ENCODE measurements at regions not wholly inside any gene's neighbourhood (a gene's known extent, or its start where the extent isn't known, plus 50 kb on each side); places are given as distances from the start of the nearest gene placed in this dataset.

DNA sequence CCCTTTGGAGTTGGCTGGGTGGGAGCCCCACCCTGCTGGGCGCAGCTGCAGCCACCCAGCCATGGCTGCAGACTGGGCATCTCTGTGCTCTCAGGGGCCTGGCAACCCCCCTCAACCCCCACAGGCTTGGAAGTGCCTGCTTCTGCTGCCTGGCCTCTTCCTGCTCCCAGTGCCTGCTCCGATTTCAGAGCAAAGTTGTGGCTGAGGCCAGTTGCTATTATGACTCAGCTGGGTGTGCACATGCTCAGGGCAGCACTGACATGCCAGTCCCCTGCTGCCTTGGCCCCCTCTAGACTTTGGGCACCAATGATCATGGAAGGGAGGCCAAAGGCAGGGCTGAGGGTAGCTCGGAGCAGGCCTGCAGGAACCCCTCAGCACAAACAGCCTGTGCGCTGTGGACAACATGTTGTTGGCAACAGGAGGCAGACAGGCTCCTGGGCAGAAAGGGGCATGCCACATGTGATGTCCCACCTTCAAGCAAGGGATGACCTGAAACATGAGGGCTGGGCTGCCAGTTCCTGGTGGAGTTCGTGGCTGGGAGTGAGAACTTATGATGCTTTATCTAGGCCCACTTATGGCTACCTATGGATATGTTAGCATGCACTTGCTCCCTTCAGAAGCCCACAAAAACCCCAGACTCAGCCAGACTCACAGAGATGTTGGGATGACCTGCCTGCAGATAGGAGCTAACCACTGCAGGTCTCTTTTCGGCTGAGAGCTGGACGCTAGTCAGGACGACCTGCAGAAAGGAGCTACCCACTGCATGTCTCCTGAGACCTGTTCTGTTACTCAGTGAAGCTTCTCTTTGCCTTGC, 96.4 kb upstream of the AMOTL1 start:
- no peak for DNase-seq

GRCh38 chr11:94672636-94673035, 95.5 kb upstream of the AMOTL1 start:
- DNase-seq = no peak

DNA sequence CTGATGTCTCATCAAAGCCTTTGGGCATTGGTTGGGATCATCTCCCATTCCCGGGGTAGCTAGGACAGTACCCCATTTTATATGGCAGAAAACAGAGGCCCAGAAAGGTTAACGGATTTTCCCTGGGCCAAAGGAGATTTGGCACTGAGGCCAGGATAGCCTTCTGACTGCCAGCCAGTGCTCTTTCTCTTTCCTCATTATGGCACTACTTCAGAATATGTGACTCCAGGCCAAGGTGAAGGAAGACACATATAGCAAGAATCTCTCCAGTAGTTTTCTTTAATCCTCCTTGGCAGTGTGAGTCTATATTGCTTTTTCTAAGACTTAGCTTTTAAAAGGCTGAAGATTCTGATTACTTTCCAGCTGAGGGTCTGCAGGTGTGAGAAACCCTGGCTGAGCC, 94.8 kb upstream of the AMOTL1 start:
- DNase-seq = no peak

DNA sequence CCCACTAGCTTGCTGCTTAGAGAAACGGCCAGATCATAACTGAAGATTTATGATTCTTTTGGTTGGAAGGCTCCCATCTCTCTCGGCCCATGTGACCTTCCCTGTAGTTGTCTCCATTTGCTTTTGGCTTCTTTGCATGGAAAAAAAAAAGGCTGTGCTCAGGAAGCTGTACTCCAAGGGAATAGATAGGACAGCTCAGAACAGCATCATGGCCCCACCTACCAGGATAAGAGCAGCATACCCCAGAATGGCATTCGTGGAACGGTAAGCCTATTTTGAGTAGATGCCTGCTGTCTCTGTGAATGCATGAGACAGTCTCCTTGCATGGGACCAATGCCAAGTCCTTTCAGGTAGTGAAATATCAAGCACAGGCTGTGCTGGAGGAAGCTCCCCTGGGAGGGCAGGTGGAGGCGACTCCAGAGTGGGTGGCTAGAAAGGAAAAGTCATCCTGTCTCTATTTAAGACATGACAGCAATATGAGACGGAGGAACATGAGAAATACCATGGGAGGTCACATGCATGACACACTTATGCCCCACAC, 94.1 kb upstream of the AMOTL1 start:
- DNase-seq = no peak

- DNase-seq = no peak
These were observed 92.9 kb upstream of the AMOTL1 start for GRCh38 chr11:94675239-94675638.

- DNase-seq = no peak
These were observed 92.3 kb upstream of the AMOTL1 start for GRCh38 chr11:94675813-94676212.

DNA sequence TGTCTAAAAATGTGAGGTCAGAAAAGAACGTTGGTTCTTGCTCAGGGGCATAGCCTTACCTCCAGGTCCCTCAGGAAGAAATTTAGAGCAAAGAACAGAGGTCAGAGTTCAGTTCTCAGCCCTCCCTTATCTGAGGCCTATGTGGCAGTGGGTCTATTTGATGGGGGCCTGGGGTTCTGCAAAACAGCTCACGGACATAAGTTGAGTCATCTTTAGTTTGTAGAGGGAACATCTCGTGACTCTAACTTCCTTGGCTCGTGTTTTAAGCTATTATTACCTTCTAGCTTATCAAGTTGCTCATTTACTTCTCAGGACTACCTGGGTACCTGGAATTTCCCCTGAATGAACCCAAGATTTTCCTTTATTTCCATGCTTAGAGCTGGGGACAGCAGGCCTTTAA, 91.3 kb upstream of the AMOTL1 start:
- no peak for DNase-seq

GRCh38 chr11:94678236-94678635, 89.9 kb upstream of the AMOTL1 start:
- no peak for DNase-seq

DNA sequence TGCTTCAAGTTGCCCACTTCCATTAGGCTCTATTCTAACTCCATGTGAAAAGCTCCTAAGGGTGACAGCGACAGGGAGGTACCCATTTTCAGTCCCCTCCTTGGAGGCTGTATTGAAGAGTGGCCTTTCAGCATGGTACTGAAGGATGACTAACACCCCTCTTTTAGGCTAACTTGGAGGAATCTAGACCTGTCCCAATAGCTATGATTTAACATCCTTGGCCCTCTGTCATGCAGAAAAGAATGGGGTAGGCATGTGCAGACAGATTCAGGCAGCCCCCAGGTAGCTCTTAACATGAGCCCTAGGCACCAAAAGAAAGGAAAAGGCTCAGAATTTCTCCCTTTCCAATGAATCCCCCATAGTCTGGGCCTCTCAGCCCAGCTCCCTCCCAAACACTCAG, 89.3 kb upstream of the AMOTL1 start:
- no peak for DNase-seq

DNA sequence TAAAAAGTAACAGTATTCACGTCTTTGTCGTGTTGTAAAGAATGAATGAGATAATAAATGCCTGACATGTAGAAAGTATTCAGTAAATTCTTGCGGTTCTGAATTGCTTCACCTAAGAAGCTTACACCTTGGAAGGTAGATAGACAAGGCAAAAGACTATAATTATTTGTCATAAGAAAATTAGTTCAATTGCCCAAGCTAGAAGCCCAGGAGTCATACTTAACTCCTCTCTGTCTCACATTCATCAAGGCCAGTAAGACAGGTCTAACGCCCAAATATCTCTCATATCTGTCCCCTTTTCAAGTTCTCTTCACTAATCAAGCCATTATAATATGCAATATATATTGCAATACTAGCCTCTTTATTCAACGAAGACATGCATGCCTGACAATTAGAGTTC, 87.7 kb upstream of the AMOTL1 start:
- DNase-seq = no peak

DNA sequence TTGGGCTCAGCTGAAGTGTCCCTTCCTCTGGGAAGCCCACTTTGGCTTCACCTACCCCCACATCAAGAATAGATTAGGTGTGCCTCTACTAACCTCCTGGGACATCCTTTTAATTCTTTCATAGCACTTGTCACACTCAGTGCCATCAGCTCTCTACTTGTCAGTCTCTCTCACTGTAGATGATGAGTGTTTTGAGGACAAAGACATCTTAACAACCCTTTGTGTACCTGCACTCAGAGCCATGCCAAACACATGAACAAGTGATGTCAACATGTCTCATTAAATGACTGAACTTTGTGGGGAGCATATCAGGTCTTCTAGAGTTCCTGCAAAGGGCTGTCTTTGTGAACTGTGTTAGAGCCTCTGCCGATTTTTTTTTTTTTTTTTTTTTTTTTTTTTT, 87.0 kb upstream of the AMOTL1 start:
- no peak for DNase-seq

DNA sequence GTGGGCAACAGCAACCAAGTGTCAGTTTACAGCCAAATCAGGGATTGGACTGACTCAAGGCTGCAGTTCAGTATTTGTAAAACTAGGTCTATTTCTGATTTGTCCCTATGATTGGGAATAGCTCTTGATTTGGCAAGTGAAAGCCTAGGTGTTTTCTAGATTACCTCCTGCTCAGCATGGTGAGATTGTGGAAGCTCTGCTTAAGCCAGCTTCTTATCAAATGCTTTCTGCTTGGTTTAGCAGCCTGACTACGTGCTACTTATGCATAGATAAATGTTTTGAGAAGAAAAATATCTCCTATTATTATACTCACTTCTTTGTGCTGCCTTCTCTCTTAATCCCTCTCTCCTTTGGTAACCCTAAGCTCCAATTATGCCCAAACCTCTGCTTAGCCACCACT, 86.3 kb upstream of the AMOTL1 start:
- no peak for DNase-seq

- DNase-seq = no peak
These were observed 73.7 kb upstream of the AMOTL1 start for GRCh38 chr11:94694309-94695060.

DNA sequence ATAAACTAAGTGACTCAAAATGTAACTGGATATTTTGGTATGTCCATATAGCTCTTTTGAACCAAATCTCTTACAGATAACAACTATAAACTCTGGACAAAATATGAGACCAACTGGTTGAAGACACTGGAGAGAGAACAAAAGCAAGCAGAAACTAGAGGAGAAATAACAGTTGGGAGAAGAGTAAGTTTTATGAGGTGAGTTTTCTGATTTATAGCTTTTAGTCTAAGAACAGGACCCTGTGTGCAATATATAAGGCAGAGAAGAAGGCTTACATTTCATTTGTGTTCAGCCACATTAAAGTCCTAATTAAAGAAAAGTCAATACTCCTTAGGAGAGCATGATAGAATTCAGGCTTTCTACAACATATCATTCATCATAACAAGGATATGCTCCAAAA, 71.0 kb upstream of the AMOTL1 start:
- DNase-seq = no peak

- peak; percentile 18 for DNase-seq
These were observed 67.5 kb upstream of the AMOTL1 start for GRCh38 chr11:94700622-94701021.

DNA sequence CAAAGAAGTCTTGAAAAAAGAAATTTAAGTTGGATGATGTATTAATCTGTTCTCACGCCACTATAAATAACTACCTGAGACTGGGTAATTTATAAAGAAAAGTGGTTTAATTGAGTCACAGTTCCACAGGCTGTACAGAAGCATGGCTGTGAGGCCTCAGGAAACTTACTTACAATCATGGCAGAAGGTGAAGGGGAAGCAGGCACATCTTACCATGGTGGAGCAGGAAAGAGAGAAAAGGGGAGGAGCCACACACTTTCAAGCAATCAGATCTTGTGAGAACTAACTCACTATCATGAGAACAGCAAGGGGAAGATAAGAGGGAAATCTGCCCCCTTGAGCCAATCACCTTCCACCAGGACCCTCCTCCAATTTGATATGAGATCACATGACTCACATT, 65.7 kb upstream of the AMOTL1 start:
- DNase-seq = no peak

- DNase-seq = no peak
These were observed 62.7 kb upstream of the AMOTL1 start for GRCh38 chr11:94705419-94705818.

DNA sequence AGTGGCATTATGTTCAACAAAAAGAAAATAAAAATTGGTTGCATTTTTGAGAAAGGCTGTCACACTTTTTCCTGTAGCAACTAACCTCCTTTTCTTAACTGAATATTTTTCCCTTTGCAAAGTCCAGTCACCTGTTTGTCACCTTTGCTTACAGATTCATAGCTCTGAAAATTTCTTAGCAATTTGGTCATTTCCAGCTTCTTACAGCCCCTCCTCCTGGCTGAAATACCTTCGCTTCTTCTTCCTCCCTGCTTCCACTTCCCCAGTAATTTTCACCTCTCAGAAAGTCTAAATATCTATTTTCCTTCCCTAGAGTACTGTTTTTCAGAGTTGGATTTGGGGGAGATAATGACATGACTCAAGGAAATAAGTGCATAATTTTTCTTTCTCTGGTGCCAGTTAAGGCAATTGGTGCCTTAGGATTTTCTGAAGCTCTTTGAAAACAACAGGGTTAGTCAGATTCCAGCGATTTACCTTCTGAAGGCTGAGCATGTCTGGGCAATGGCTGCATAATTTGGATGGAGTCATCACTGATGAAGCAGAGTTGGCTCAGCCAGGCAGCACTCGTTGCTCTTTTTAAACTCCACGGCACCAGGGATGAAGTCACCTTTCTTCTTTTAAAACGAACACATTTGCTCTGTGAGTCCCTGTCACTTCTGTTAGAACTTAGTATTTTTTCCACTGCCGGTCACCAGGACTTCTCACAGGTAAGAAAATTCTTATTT, 62.1 kb upstream of the AMOTL1 start:
- peak; percentile 5 for DNase-seq

DNA sequence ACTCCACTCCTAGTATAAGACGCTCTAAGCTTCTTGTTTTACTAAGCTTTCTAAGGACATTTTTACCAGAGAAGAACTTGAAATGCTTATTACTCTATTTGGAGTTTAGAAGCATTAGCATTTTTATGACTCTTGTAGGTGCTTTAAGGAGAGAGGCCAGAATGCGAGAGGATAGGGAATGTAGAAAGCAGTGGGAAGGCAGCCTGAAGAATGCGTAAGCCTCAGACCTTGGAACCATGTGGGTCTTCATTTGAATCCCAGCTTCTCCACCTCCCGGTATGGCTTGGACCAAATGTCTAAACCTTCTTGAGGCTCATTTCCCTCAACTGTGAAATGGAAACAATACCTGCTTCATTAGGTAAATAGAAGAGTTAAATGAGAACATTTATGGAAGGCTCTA, 60.0 kb upstream of the AMOTL1 start:
- DNase-seq = no peak

- DNase-seq = no peak
These were observed 59.5 kb upstream of the AMOTL1 start for GRCh38 chr11:94708642-94709041.

- DNase-seq = no peak
These were observed 52.9 kb upstream of the AMOTL1 start for GRCh38 chr11:94715225-94715624.

DNA sequence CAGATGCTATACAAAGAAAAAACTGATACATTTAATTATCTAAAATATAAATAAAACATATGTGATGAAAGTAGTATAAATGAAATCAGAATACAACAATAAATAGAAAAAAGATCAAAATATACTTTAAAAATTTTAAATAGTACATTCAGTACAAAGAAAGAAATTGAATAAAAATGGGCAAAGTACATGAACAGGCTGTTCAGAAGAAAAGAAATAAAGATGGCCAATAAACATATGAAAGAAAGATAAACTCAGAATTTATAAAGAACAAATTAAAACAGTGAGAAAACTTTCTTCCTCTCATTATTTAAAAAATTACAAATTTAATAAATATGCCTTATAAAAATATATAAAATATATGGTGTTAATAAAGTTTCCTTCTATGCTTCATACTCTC, 50.5 kb upstream of the AMOTL1 start:
- DNase-seq = no peak
